Mucosa of descending colon (tissue), 3 donors: ENCODE measurements at regions not wholly inside any gene's neighbourhood (a gene's known extent, or its start where the extent isn't known, plus 50 kb on each side); places are given as distances from the start of the nearest gene placed in this dataset.

ENCODE experiments used
- ATAC-seq: fragments of 200-7000 bp; cut with Tn5 transposase; one replicate; pipeline ENCODE4 v1.9.1; 2020; ENCODE audit warnings: mild to moderate bottlenecking, moderate library complexity
- DNase-seq, 3 donors: peaks; one replicate each; pipeline ENCODE4 v3.0.0-alpha.2; 2020
- H3K36me3 ChIP-seq: fragments of 200-600 bp; one replicate; pipeline ENCODE4 v1.8.0; 2021; ENCODE audit warnings: low read depth, mild to moderate bottlenecking
- H3K4me1 ChIP-seq: fragments of 200-600 bp; one replicate; pipeline ENCODE4 v1.8.0; 2021; ENCODE audit warnings: low read depth, mild to moderate bottlenecking
- H3K4me3 ChIP-seq: fragments of 200-600 bp; one replicate; pipeline ENCODE4 v1.8.0; 2021; ENCODE audit warnings: mild to moderate bottlenecking
- H3K9me3 ChIP-seq: fragments of 200-600 bp; one replicate; pipeline ENCODE4 v1.8.0; 2021; ENCODE audit warnings: mild to moderate bottlenecking
- intact Hi-C, 2 donors: fragments of 100-400 bp; cut with DNase I in 1 of 2; cut with micrococcal nuclease in 1 of 2; formaldehyde crosslinking; loops; one replicate each; pipeline versions ENCODE4 v1.11.0 to v1.11.1; 2022; cut with DNase I, micrococcal nuclease
- TF ChIP-seq, protein P1 (sequence below): fragments of 200-600 bp; IDR thresholded peaks from one replicate; pipeline ENCODE4 v1.8.0; 2022; ENCODE audit warnings: antibody characterized with exemption, mild to moderate bottlenecking
- donor health status: DM: no; HTN: no; CAD: no; lungs with moderate emphysema.
- donor health status: DM: no; HTN: no; CAD: no.
- donor health status: DM: no; HTN: yes; CAD: no.

DNA sequence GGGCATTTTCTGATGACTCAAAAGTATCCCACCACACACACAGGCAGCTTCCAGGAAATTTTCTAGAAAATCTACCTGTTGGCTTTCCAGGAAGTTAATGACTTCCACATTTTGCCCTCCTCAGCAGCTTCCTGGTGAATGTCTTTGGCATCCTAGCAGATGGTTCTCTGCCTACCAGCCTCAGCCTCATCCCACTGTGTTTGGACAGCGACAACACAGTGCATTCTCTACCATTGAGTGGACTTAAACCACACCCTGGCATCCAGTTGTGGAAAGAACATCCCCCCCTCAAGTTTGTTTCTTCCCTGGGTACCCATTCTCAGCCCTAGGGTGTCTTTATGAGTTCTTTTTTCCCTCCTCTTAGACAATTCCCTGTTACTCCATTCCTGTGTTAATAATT is 50.8 kb upstream of the GADL1 start:
- ATAC-seq (no peak), DNase-seq (no peak)
- intact Hi-C loops: no loop called here
- H3K9me3 ChIP-seq: no peaks in the 10 kb centered on the region
- H3K36me3 ChIP-seq: no peaks in the 10 kb centered on the region
- H3K4me3 ChIP-seq: no peak overlapping the region
- TF ChIP-seq, protein P1, sequence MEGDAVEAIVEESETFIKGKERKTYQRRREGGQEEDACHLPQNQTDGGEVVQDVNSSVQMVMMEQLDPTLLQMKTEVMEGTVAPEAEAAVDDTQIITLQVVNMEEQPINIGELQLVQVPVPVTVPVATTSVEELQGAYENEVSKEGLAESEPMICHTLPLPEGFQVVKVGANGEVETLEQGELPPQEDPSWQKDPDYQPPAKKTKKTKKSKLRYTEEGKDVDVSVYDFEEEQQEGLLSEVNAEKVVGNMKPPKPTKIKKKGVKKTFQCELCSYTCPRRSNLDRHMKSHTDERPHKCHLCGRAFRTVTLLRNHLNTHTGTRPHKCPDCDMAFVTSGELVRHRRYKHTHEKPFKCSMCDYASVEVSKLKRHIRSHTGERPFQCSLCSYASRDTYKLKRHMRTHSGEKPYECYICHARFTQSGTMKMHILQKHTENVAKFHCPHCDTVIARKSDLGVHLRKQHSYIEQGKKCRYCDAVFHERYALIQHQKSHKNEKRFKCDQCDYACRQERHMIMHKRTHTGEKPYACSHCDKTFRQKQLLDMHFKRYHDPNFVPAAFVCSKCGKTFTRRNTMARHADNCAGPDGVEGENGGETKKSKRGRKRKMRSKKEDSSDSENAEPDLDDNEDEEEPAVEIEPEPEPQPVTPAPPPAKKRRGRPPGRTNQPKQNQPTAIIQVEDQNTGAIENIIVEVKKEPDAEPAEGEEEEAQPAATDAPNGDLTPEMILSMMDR: no peak
- H3K4me1 ChIP-seq: no peaks in the 10 kb centered on the region

DNA sequence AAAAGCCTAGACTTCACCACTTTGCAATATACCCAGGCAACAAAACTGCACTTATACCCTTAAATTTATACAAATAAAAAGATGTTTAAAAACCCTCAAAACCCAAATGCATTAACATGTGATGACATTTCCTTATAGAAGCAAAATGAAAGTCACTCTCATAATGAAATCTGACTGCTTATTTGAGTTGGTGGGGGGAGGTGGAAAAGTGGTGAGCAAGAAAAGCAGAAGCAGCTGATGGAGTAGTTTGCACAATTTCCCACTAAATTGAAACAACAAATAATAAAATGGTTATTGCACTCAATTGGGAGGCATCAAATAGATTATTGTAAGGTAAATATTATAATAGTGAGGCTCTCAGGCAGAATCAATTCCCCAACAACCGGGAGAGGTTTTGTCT is 54.0 kb upstream of the GADL1 start:
- intact Hi-C loops: no loop called here

DNA sequence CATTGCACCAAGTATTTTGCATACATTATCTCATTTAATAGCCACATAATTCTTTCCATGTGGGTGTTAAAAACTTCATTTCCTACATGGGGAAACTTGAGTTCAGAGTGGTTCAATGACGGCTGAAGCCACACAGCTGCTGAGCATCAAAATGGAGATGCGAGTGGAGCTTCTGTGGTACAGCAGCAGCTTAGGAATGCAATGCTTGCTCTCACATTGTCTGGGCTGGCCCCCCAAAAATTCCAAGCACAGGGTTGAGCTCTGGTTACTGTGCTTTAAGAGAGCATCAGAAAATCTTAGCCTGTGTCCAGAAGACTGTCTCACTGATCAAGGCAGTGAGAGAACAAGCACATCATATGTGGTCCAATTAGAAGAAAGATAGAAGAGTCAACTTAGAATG is 57.4 kb upstream of the GADL1 start:
- Histone ChIP-seq H3K9me3 (no peaks in the 10 kb centered on the region), H3K4me1 (no peaks in the 10 kb centered on the region), H3K36me3 (no peaks in the 10 kb centered on the region), H3K4me3 (no peak overlapping the region)
- intact Hi-C loops: no loop called here
- no peak for ATAC-seq
- no peak for DNase-seq
- TF ChIP-seq, protein P1: no peak

More for the DNA sequence above, 54.0 kb upstream of the GADL1 start:
- H3K4me1 ChIP-seq: no peaks in the 10 kb centered on the region
- TF ChIP-seq, protein P1: no peak
- H3K36me3 ChIP-seq: no peaks in the 10 kb centered on the region
- no peak for ATAC-seq
- no peak for DNase-seq
- no peaks in the 10 kb centered on the region for H3K9me3 ChIP-seq
- H3K4me3 ChIP-seq: no peak overlapping the region

DNA sequence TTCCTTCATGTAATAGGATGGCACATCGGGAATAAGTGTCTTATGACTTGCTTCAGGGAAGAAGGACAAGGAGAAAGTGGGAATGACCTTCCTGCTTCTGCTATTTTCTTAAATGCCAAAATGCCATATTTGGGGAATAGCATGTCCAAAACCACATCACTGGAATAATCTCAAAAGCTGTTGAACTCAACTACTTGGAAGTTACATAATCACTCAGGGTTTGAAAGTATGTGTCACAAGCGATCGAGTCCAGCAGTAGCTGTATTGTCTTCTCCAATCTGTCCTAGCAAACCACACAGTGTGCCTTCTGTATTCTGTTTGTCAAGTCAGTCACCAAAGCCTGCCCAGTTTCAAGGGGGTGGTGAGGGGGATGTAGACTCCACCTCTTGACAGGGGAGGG is 58.3 kb upstream of the GADL1 start:
- TF ChIP-seq, protein P1: no peak
- no peaks in the 10 kb centered on the region for H3K4me1 ChIP-seq
- no peaks in the 10 kb centered on the region for H3K36me3 ChIP-seq
- DNase-seq (no peak), ATAC-seq (no peak)
- H3K9me3 ChIP-seq: no peaks in the 10 kb centered on the region
- intact Hi-C loops: no loop called here
- H3K4me3 ChIP-seq: no peak overlapping the region

DNA sequence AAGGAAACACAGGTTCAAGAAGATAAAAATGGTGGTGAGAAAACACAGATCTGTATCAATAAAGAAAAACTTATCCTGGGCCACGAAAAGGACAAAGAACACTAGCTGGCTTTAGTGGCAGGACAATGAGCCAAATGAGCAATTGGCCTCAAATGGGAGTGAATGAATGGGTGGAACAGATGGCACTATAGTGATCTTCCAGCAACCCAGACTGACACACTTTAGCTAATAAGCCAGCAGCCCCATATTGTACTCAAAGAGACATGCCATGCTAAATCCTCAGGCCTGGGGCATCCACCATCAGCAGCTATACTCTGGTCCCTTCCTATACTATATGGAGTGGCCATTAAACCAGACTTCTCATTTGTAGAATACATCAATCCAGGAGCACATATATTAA is 60.0 kb upstream of the GADL1 start:
- Histone ChIP-seq H3K4me3 (no peak overlapping the region), H3K4me1 (no peaks in the 10 kb centered on the region), H3K9me3 (no peaks in the 10 kb centered on the region), H3K36me3 (no peaks in the 10 kb centered on the region)
- DNase-seq (no peak), ATAC-seq (no peak)
- intact Hi-C loops: no loop called here
- TF ChIP-seq, protein P1: no peak

DNA sequence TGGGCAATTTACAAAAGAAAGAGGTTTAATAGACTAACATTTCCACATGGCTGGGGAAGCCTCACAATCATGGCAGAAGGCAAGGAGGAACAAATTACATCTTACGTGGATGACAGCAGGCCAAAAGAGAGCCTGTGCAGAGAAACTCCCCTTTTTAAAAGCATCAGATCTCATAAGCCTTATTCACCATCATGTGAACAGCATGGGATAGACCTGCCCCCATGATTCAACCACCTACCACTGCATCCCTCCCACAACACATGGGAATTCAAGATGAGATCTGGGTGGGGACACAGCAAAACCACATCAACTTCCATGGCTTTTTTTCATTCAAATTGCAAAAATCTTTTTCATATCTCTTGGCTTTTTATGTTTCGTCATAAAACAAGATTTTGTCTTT is 67.6 kb upstream of the GADL1 start:
- H3K4me1 ChIP-seq: no peaks in the 10 kb centered on the region
- DNase-seq (no peak), ATAC-seq (no peak)
- no peak overlapping the region for H3K4me3 ChIP-seq
- TF ChIP-seq, protein P1: no peak
- intact Hi-C loops: no loop called here
- no peaks in the 10 kb centered on the region for H3K9me3 ChIP-seq
- no peaks in the 10 kb centered on the region for H3K36me3 ChIP-seq
